Erythroblast (primary cell): ENCODE measurements at regions not wholly inside any gene's neighbourhood (a gene's known extent, or its start where the extent isn't known, plus 50 kb on each side); places are given as distances from the start of the nearest gene placed in this dataset.

ENCODE experiments used
- GATA1 ChIP-seq: IDR thresholded peaks from 2 replicates; pipeline ENCODE4 v1.6.1; 2011; ENCODE audit warnings: low read depth, mild to moderate bottlenecking, control low read depth, low read length, moderate library complexity
- POLR2A ChIP-seq: IDR thresholded peaks from 2 replicates; pipeline ENCODE4 v1.6.1; 2011; ENCODE audit warnings: mild to moderate bottlenecking, low read length

DNA sequence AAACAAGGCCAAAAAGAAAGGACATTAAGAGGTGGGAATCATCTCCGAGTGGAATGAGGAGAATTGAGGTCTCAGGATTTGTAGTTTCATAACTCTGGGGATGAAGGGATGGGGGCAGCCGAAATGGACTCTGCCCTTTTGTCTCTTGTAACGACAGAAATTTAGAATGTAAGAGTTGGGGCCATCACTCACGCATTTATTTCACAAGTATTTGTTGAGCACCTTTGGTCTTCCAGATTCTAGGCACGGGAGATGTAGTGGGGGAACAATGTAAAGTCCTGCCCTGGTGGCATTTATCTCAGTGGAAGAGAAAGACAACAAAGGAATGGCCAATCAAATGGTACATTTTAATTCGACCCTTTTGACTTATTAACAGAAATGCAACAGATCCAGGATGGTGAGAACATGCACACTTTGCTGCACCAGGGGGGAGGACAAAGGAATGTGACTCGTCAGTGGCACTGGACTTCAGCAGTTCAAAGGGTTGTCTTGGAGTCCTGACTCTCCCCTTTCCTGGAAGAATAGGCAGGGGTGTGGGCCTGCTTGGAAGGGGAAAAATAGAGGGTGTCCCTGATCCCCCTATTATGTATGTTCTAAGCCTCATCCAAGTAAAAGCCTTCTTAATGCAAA lies 102.0 kb downstream of the TMEM30B start:
- TF ChIP-seq POLR2A: no peak
- no peak for TF ChIP-seq GATA1
